ENCODE measurements at regions not wholly inside any gene's neighbourhood (a gene's known extent, or its start where the extent isn't known, plus 50 kb on each side); places are given as distances from the start of the nearest gene placed in this dataset.

- TF ChIP-seq EZH2 (IDR thresholded peaks at IDR 0.05; ENCODE audit: low read depth) (no peak), CTCF (conservative IDR thresholded peaks at IDR 0.05) (no peak)
- Histone ChIP-seq H3F3A (ENCODE audit: insufficient read depth, low read depth) (no peaks in the 10 kb centered on the region), H3K36me3 (ENCODE audit: low read depth) (no peaks in the 10 kb centered on the region), H3K9me3 (ENCODE audit: insufficient read depth, low read depth) (no peaks in the 10 kb centered on the region), H3K9me2 (ENCODE audit: insufficient read depth) (no peaks in the 10 kb centered on the region), H3K4me1 (replicated peaks; ENCODE audit: insufficient read depth) (no peaks in the 10 kb centered on the region), H3K27ac (no peak overlapping the region), H3K4me3 (no peak overlapping the region), H4K20me1 (ENCODE audit: insufficient read depth) (no peaks in the 10 kb centered on the region), H2AFZ (no peak overlapping the region), H3K4me2 (no peak overlapping the region), H3K79me2 (ENCODE audit: low read depth) (no peaks in the 10 kb centered on the region), H3K27me3 (ENCODE audit: insufficient read depth, low read depth) (peaks cover 44% of the 10 kb centered on the region)
- ChIA-PET CTCF (no interaction called here), POLR2A (ENCODE audit: unreplicated experiment) (no interaction called here)
- intact Hi-C loops (cut with micrococcal nuclease; ENCODE audit: unreplicated experiment): no loop called here
- no peak for DNase-seq
- BruUV-seq (replicated peaks): no TSS peak
Measured at GRCh38 chr2:129729011-129729410, 250.5 kb upstream of the RAB6C start.

GRCh38 chr2:129729646-129730045 is 249.8 kb upstream of the RAB6C start:
- POLR2A ChIA-PET (ENCODE audit: unreplicated experiment): no interaction called here
- no peak overlapping the region for H3K27ac ChIP-seq
- no peak overlapping the region for H3K4me3 ChIP-seq
- no peaks in the 10 kb centered on the region for H3F3A ChIP-seq (ENCODE audit: insufficient read depth, low read depth)
- no peaks in the 10 kb centered on the region for H3K9me3 ChIP-seq (ENCODE audit: insufficient read depth, low read depth)
- no peaks in the 10 kb centered on the region for H3K79me2 ChIP-seq (ENCODE audit: low read depth)
- no TSS peak for BruUV-seq (replicated peaks)
- H3K36me3 ChIP-seq (ENCODE audit: low read depth): no peaks in the 10 kb centered on the region
- H4K20me1 ChIP-seq (ENCODE audit: insufficient read depth): no peaks in the 10 kb centered on the region
- H3K9me2 ChIP-seq (ENCODE audit: insufficient read depth): no peaks in the 10 kb centered on the region
- H3K27me3 ChIP-seq (ENCODE audit: insufficient read depth, low read depth): peaks cover 40% of the 10 kb centered on the region
- intact Hi-C loops (cut with micrococcal nuclease; ENCODE audit: unreplicated experiment): no loop called here
- H2AFZ ChIP-seq: no peak overlapping the region
- DNase-seq: no peak
- CTCF ChIA-PET: no interaction called here
- H3K4me2 ChIP-seq: no peak overlapping the region
- no peaks in the 10 kb centered on the region for H3K4me1 ChIP-seq (replicated peaks; ENCODE audit: insufficient read depth)
- TF ChIP-seq EZH2 (IDR thresholded peaks at IDR 0.05; ENCODE audit: low read depth) (no peak), CTCF (conservative IDR thresholded peaks at IDR 0.05) (no peak)

- Histone ChIP-seq H2AFZ (no peak overlapping the region), H3K9me2 (ENCODE audit: insufficient read depth) (no peaks in the 10 kb centered on the region), H3K27ac (no peak overlapping the region), H3K4me2 (no peak overlapping the region), H4K20me1 (ENCODE audit: insufficient read depth) (no peaks in the 10 kb centered on the region), H3K9me3 (ENCODE audit: insufficient read depth, low read depth) (no peaks in the 10 kb centered on the region), H3K27me3 (ENCODE audit: insufficient read depth, low read depth) (peaks cover 36% of the 10 kb centered on the region), H3K36me3 (ENCODE audit: low read depth) (no peaks in the 10 kb centered on the region), H3F3A (ENCODE audit: insufficient read depth, low read depth) (no peaks in the 10 kb centered on the region), H3K79me2 (ENCODE audit: low read depth) (no peaks in the 10 kb centered on the region), H3K4me1 (replicated peaks; ENCODE audit: insufficient read depth) (no peaks in the 10 kb centered on the region), H3K4me3 (no peak overlapping the region)
- POLR2A ChIA-PET (ENCODE audit: unreplicated experiment): no interaction called here
- BruUV-seq (replicated peaks): no TSS peak
- CTCF ChIA-PET: no interaction called here
- no peak for DNase-seq
- no peak for TF ChIP-seq CTCF (conservative IDR thresholded peaks at IDR 0.05)
- no peak for TF ChIP-seq EZH2 (IDR thresholded peaks at IDR 0.05; ENCODE audit: low read depth)
- intact Hi-C loops (cut with micrococcal nuclease; ENCODE audit: unreplicated experiment): no loop called here
Measured at GRCh38 chr2:129730979-129731378, 248.5 kb upstream of the RAB6C start.
